ENCODE measurements at regions not wholly inside any gene's neighbourhood (a gene's known extent, or its start where the extent isn't known, plus 50 kb on each side); places are given as distances from the start of the nearest gene placed in this dataset.

DNA sequence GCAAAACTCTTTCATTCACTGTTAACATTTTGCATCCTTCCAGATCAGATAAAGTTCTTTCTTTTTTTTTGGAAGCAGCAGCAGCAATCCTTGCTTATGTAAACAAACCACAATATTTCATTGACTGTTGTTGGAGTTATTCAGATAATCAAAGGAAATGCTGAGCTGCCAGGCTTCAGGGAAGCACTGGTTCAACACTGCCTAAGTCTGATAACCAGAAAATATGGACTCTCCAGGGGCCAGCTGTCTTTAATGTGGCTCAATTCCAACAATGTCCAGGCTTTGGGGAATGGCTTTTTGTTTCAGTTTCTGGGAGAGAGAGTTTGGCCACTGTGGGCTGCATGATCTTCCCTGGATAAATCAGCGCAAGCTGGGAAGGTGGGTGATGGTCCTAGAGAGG lies 354.3 kb downstream of the AKAIN1 start:
- H3K9me3 Mint-ChIP-seq, result peaks cover 6% of the 10 kb centered on the region
- intact Hi-C loops (cut with micrococcal nuclease), result no loop called here
- POLR2A ChIA-PET, result no interaction called here
- no peak for TF ChIP-seq CTCF (IDR thresholded peaks at IDR 0.05)
- no peaks in the 10 kb centered on the region for H3K36me3 Mint-ChIP-seq (ENCODE audit: low read depth)
- DNase-seq (no peak), ATAC-seq (ENCODE audit: low read depth) (no peak)
- H3K27ac Mint-ChIP-seq, result no peak overlapping the region
- H3K4me1 Mint-ChIP-seq, result no peaks in the 10 kb centered on the region
- H3K27me3 Mint-ChIP-seq, result no peaks in the 10 kb centered on the region
- H3K4me3 Mint-ChIP-seq, result no peak overlapping the region
- CTCF ChIA-PET, result no interaction called here

DNA sequence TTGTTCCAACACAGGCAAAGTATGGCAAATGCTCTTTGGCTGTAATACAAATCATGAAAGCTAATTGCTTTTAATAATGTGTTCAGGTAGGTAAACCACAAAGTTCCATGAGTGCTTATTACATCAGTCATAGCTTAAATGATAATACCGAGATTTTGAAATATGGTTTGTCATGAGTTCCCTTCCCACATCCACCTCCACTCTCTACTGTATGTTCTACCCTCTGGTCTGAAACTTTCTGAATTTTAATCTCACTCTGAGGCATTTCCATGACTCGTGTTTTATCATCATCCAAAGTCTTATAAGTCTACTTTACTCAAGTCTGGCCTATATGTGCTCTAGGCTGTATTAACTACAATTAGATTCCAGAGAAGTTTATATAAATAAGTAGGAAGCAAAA lies 354.8 kb downstream of the AKAIN1 start:
- Mint-ChIP-seq H3K9me3 (peaks cover 6% of the 10 kb centered on the region), H3K4me1 (no peaks in the 10 kb centered on the region), H3K27me3 (no peaks in the 10 kb centered on the region), H3K36me3 (ENCODE audit: low read depth) (no peaks in the 10 kb centered on the region), H3K27ac (no peak overlapping the region), H3K4me3 (no peak overlapping the region)
- ATAC-seq (ENCODE audit: low read depth) (no peak), DNase-seq (no peak)
- POLR2A ChIA-PET, result no interaction called here
- CTCF ChIA-PET, result no interaction called here
- intact Hi-C loops (cut with micrococcal nuclease), result no loop called here
- no peak for TF ChIP-seq CTCF (IDR thresholded peaks at IDR 0.05)

GRCh38 chr18:4839639-4840038 lies 357.4 kb downstream of the AKAIN1 start:
- Mint-ChIP-seq H3K4me1 (no peaks in the 10 kb centered on the region), H3K4me3 (no peak overlapping the region), H3K9me3 (peaks cover 4% of the 10 kb centered on the region), H3K27ac (no peak overlapping the region), H3K36me3 (ENCODE audit: low read depth) (no peaks in the 10 kb centered on the region), H3K27me3 (no peaks in the 10 kb centered on the region)
- no peak for TF ChIP-seq CTCF (IDR thresholded peaks at IDR 0.05)
- intact Hi-C loops (cut with micrococcal nuclease), result no loop called here
- ChIA-PET CTCF (no interaction called here), POLR2A (no interaction called here)
- DNase-seq (no peak), ATAC-seq (ENCODE audit: low read depth) (no peak)

GRCh38 chr18:4836141-4836540 lies 360.9 kb downstream of the AKAIN1 start:
- intact Hi-C loops (cut with micrococcal nuclease), result no loop called here
- H3K36me3 Mint-ChIP-seq (ENCODE audit: low read depth), result no peaks in the 10 kb centered on the region
- no peak overlapping the region for H3K27ac Mint-ChIP-seq
- H3K9me3 Mint-ChIP-seq, result peaks cover 4% of the 10 kb centered on the region
- ATAC-seq (ENCODE audit: low read depth), result no peak
- no peak overlapping the region for H3K4me3 Mint-ChIP-seq
- no peak for TF ChIP-seq CTCF (IDR thresholded peaks at IDR 0.05)
- no peaks in the 10 kb centered on the region for H3K4me1 Mint-ChIP-seq
- ChIA-PET CTCF (no interaction called here), POLR2A (no interaction called here)
- DNase-seq, result no peak
- no peaks in the 10 kb centered on the region for H3K27me3 Mint-ChIP-seq

- Mint-ChIP-seq H3K36me3 (ENCODE audit: low read depth) (no peaks in the 10 kb centered on the region), H3K9me3 (peaks cover 8% of the 10 kb centered on the region), H3K27ac (no peak overlapping the region), H3K4me1 (no peaks in the 10 kb centered on the region), H3K4me3 (no peak overlapping the region), H3K27me3 (no peaks in the 10 kb centered on the region)
- intact Hi-C loops (cut with micrococcal nuclease), result no loop called here
- no peak for DNase-seq
- no peak for TF ChIP-seq CTCF (IDR thresholded peaks at IDR 0.05)
- POLR2A ChIA-PET, result no interaction called here
- CTCF ChIA-PET, result no interaction called here
- no peak for ATAC-seq (ENCODE audit: low read depth)
Observed at GRCh38 chr18:4831791-4832375, 365.2 kb downstream of the AKAIN1 start.
